ENCODE measurements at regions not wholly inside any gene's neighbourhood (a gene's known extent, or its start where the extent isn't known, plus 50 kb on each side); places are given as distances from the start of the nearest gene placed in this dataset.

GRCh38 chr5:1731091-1731639, 68.5 kb downstream of the MRPL36 start:
- Histone ChIP-seq H3K4me1 (ENCODE audit: insufficient read depth, low read length, poor library complexity, severe bottlenecking) (no peaks in the 10 kb centered on the region), H2AFZ (ENCODE audit: low read length) (no peak overlapping the region), H4K20me1 (ENCODE audit: insufficient read depth, low read length) (no peaks in the 10 kb centered on the region; the same call in 1 of the 2 replicates), H3K9me3 (ENCODE audit: low read length) (no peaks in the 10 kb centered on the region), H3K79me2 (ENCODE audit: insufficient read depth, low read depth, low read length) (no peaks in the 10 kb centered on the region), H3K27ac (ENCODE audit: low read depth, low read length, poor library complexity, severe bottlenecking) (no peak overlapping the region), H3K9me2 (ENCODE audit: insufficient read depth, low read length) (no peaks in the 10 kb centered on the region), H3K4me2 (ENCODE audit: low read length) (no peak overlapping the region), H3K36me3 (ENCODE audit: insufficient read depth, low read length) (no peaks in the 10 kb centered on the region), H3K4me3 (ENCODE audit: low read depth, low read length, poor library complexity, severe bottlenecking) (no peak overlapping the region)
- CTCF ChIA-PET (ENCODE audit: unreplicated experiment): no interaction called here
- POLR2A ChIA-PET: interaction anchor here (0.6 kb wide), 1 partner anchor 10 kb away, joined by 3 read pairs; no protein-coding TSS in a partner anchor
- no peak for DNase-seq (ENCODE audit: low spot score)
- intact Hi-C loops (cut with micrococcal nuclease; ENCODE audit: unreplicated experiment): no loop called here
- no TSS peak for BruUV-seq (replicated peaks)
- TF ChIP-seq EZH2phosphoT487 (IDR thresholded peaks at IDR 0.05; ENCODE audit: borderline replicate concordance, low read depth, low read length): no peak
- TF ChIP-seq, protein P1, sequence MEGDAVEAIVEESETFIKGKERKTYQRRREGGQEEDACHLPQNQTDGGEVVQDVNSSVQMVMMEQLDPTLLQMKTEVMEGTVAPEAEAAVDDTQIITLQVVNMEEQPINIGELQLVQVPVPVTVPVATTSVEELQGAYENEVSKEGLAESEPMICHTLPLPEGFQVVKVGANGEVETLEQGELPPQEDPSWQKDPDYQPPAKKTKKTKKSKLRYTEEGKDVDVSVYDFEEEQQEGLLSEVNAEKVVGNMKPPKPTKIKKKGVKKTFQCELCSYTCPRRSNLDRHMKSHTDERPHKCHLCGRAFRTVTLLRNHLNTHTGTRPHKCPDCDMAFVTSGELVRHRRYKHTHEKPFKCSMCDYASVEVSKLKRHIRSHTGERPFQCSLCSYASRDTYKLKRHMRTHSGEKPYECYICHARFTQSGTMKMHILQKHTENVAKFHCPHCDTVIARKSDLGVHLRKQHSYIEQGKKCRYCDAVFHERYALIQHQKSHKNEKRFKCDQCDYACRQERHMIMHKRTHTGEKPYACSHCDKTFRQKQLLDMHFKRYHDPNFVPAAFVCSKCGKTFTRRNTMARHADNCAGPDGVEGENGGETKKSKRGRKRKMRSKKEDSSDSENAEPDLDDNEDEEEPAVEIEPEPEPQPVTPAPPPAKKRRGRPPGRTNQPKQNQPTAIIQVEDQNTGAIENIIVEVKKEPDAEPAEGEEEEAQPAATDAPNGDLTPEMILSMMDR (conservative IDR thresholded peaks at IDR 0.05; ENCODE audit: low read length): no peak

DNA sequence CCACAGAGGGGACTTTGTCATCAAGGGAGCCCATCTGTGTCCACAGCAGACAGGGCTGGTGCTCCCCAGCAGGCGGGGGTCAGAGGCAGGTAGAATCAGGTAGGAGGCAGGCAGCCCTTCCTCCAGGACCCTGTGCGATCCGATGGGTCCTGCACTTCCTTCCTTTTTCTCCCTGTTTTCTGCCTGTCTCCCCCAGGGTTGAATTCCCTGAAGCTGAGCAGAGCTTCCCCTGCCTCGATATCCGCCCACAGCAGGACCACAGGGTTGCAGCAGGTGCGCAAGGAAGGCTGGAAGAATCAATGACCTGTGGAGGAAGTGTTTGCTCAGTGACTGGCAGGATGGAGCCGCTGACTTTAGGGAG, 69.2 kb downstream of the MRPL36 start:
- intact Hi-C loops (cut with micrococcal nuclease; ENCODE audit: unreplicated experiment): no loop called here
- no TSS peak for BruUV-seq (replicated peaks)

More for the DNA sequence above, 69.2 kb downstream of the MRPL36 start:
- Histone ChIP-seq H2AFZ (ENCODE audit: low read length) (no peak overlapping the region), H3K27ac (ENCODE audit: low read depth, low read length, poor library complexity, severe bottlenecking) (no peak overlapping the region), H3K4me1 (ENCODE audit: insufficient read depth, low read length, poor library complexity, severe bottlenecking) (no peaks in the 10 kb centered on the region), H3K79me2 (ENCODE audit: insufficient read depth, low read depth, low read length) (no peaks in the 10 kb centered on the region), H3K4me3 (ENCODE audit: low read depth, low read length, poor library complexity, severe bottlenecking) (no peak overlapping the region), H3K9me3 (ENCODE audit: low read length) (no peaks in the 10 kb centered on the region), H4K20me1 (ENCODE audit: insufficient read depth, low read length) (no peaks in the 10 kb centered on the region; the same call in 1 of the 2 replicates), H3K4me2 (ENCODE audit: low read length) (no peak overlapping the region), H3K9me2 (ENCODE audit: insufficient read depth, low read length) (no peaks in the 10 kb centered on the region), H3K36me3 (ENCODE audit: insufficient read depth, low read length) (no peaks in the 10 kb centered on the region)
- no peak for DNase-seq (ENCODE audit: low spot score)
- TF ChIP-seq, protein P1 (conservative IDR thresholded peaks at IDR 0.05; ENCODE audit: low read length): no peak
- TF ChIP-seq EZH2phosphoT487 (IDR thresholded peaks at IDR 0.05; ENCODE audit: borderline replicate concordance, low read depth, low read length): no peak
- ChIA-PET CTCF (ENCODE audit: unreplicated experiment) (no interaction called here), POLR2A (interaction anchor here (0.6 kb wide), 1 partner anchor 10 kb away, joined by 3 read pairs; no protein-coding TSS in a partner anchor)

Data from OCI-LY7 (cell line).